ENCODE measurements at regions not wholly inside any gene's neighbourhood (a gene's known extent, or its start where the extent isn't known, plus 50 kb on each side); places are given as distances from the start of the nearest gene placed in this dataset.

- Histone ChIP-seq H3K9me3 (ENCODE audit: low read depth) (no peaks in the 10 kb centered on the region), H3K27ac (no peak overlapping the region), H3K4me3 (no peak overlapping the region), H4K20me1 (ENCODE audit: insufficient read depth, poor library complexity, severe bottlenecking) (no peaks in the 10 kb centered on the region), H3K4me2 (no peak overlapping the region), H3K9me2 (replicated peaks; ENCODE audit: insufficient read depth) (no peaks in the 10 kb centered on the region), H3K27me3 (no peaks in the 10 kb centered on the region), H2AFZ (no peak overlapping the region), H3K79me2 (no peaks in the 10 kb centered on the region), H3K4me1 (ENCODE audit: insufficient read depth) (peaks cover 27% of the 10 kb centered on the region), H3K36me3 (replicated peaks; ENCODE audit: insufficient read depth, low read depth) (no peaks in the 10 kb centered on the region)
- 73% methylated on average over 2 of the region's 2 CpGs for WGBS (ENCODE audit: low lambda C conversion rate, missing lambda C conversion rate)
- no peak for DNase-seq (ENCODE audit: low spot score)
- no peak for TF ChIP-seq CTCF (IDR thresholded peaks at IDR 0.05; ENCODE audit: poor library complexity)
- no peak for TF ChIP-seq EZH2 (IDR thresholded peaks at IDR 0.05; ENCODE audit: borderline replicate concordance)
- no peak for TF ChIP-seq EZH2phosphoT487 (IDR thresholded peaks at IDR 0.05; ENCODE audit: low read depth, severe bottlenecking, unreplicated experiment)
Observed at GRCh38 chr1:67953301-67953700, 97.1 kb downstream of the DIRAS3 start.

GRCh38 chr1:67952071-67952470 lies 98.4 kb downstream of the DIRAS3 start:
- TF ChIP-seq EZH2 (IDR thresholded peaks at IDR 0.05; ENCODE audit: borderline replicate concordance) (no peak), CTCF (IDR thresholded peaks at IDR 0.05; ENCODE audit: poor library complexity) (no peak), EZH2phosphoT487 (IDR thresholded peaks at IDR 0.05; ENCODE audit: low read depth, severe bottlenecking, unreplicated experiment) (no peak)
- Histone ChIP-seq H4K20me1 (ENCODE audit: insufficient read depth, poor library complexity, severe bottlenecking) (no peaks in the 10 kb centered on the region), H3K27ac (no peak overlapping the region), H3K27me3 (no peaks in the 10 kb centered on the region), H2AFZ (no peak overlapping the region), H3K9me3 (ENCODE audit: low read depth) (no peaks in the 10 kb centered on the region), H3K36me3 (replicated peaks; ENCODE audit: insufficient read depth, low read depth) (no peaks in the 10 kb centered on the region), H3K4me1 (ENCODE audit: insufficient read depth) (peaks cover 25% of the 10 kb centered on the region), H3K9me2 (replicated peaks; ENCODE audit: insufficient read depth) (no peaks in the 10 kb centered on the region), H3K4me2 (no peak overlapping the region), H3K4me3 (no peak overlapping the region), H3K79me2 (no peaks in the 10 kb centered on the region)
- DNase-seq (ENCODE audit: low spot score) = no peak
- WGBS (ENCODE audit: low lambda C conversion rate, missing lambda C conversion rate) = 30% methylated on average over 1 of the region's 1 CpG

- TF ChIP-seq EZH2 (IDR thresholded peaks at IDR 0.05; ENCODE audit: borderline replicate concordance) (no peak), CTCF (IDR thresholded peaks at IDR 0.05; ENCODE audit: poor library complexity) (no peak), EZH2phosphoT487 (IDR thresholded peaks at IDR 0.05; ENCODE audit: low read depth, severe bottlenecking, unreplicated experiment) (no peak)
- Histone ChIP-seq H3K9me3 (ENCODE audit: low read depth) (no peaks in the 10 kb centered on the region), H3K27me3 (no peaks in the 10 kb centered on the region), H3K4me3 (no peak overlapping the region), H3K4me2 (no peak overlapping the region), H3K27ac (no peak overlapping the region), H3K36me3 (replicated peaks; ENCODE audit: insufficient read depth, low read depth) (no peaks in the 10 kb centered on the region), H3K4me1 (ENCODE audit: insufficient read depth) (peaks cover 18% of the 10 kb centered on the region), H4K20me1 (ENCODE audit: insufficient read depth, poor library complexity, severe bottlenecking) (no peaks in the 10 kb centered on the region), H3K79me2 (no peaks in the 10 kb centered on the region), H2AFZ (no peak overlapping the region), H3K9me2 (replicated peaks; ENCODE audit: insufficient read depth) (no peaks in the 10 kb centered on the region)
- DNase-seq (ENCODE audit: low spot score) = no peak
- WGBS (ENCODE audit: low lambda C conversion rate, missing lambda C conversion rate) = 94% methylated on average over 1 of the region's 1 CpG
Observed at GRCh38 chr1:67951014-67951413, 99.4 kb downstream of the DIRAS3 start.
